Omental fat pad (tissue), 3 donors: ENCODE measurements at regions not wholly inside any gene's neighbourhood (a gene's known extent, or its start where the extent isn't known, plus 50 kb on each side); places are given as distances from the start of the nearest gene placed in this dataset.

Experiments
- ATAC-seq: fragments of 150-250 bp; one replicate; pipeline ENCODE4 v1.9.1; 2016; ENCODE audit warnings: mild to moderate bottlenecking, moderate library complexity; ENCODE audit not compliant: low FRiP score
- DNase-seq: peaks from one replicate; pipeline ENCODE4 v3.0.0-alpha.2; 2019; ENCODE audit warnings: low spot score
- TF ChIP-seq, protein P1 (sequence below), 3 donors: fragments of 450-650 bp; IDR thresholded peaks; one replicate each; pipeline ENCODE4 v1.5.1; 2016 to 2017; ENCODE audit warnings: antibody characterized with exemption in 3 of 3, mild to moderate bottlenecking in 3 of 3, moderate library complexity in 2 of 3

DNA sequence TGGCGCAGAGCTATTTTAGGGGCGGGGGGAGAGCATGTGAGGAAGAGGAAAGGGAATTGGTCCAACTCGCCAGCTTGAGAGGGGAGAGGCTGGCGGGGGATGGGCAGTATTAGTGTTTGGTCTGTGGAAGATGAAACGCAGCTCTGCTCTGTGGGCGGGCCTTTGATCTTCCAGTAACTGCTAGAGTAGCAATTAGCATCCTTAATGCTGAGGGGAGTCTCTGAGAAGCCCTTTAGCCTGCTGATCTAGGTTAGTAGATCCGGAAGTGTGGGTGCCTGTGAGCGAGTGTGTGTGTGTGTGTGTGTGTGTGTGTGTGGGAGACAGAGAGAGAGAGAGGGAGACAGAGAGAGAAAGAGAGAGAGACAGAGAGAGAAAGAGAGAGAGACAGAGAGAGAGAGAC is 117.2 kb upstream of the BACH2 start:
- TF ChIP-seq, protein P1, sequence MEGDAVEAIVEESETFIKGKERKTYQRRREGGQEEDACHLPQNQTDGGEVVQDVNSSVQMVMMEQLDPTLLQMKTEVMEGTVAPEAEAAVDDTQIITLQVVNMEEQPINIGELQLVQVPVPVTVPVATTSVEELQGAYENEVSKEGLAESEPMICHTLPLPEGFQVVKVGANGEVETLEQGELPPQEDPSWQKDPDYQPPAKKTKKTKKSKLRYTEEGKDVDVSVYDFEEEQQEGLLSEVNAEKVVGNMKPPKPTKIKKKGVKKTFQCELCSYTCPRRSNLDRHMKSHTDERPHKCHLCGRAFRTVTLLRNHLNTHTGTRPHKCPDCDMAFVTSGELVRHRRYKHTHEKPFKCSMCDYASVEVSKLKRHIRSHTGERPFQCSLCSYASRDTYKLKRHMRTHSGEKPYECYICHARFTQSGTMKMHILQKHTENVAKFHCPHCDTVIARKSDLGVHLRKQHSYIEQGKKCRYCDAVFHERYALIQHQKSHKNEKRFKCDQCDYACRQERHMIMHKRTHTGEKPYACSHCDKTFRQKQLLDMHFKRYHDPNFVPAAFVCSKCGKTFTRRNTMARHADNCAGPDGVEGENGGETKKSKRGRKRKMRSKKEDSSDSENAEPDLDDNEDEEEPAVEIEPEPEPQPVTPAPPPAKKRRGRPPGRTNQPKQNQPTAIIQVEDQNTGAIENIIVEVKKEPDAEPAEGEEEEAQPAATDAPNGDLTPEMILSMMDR (IDR thresholded peaks at IDR 0.05): no peak
- peak; percentile 63 for ATAC-seq
- DNase-seq: no peak

DNA sequence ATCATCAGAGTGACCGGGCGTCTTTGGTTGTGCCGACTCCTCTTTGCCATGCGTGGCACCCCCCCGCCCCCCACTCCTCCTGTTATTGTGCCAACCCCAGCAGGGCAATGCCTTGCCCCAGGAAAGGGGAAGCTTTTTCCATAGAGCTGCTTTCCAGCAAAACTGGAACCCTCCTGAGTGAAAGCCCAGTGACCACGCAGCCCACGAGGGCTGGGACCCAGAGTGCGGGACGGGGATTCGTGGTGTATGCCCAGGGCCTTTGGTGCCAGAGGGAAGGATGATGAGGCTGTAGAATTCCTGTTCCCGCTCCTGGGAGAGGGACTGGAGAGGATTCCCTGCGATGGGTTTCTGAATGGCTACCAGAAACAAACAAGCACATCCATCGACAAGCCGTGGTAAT is 116.8 kb upstream of the BACH2 start:
- TF ChIP-seq, protein P1 (IDR thresholded peaks at IDR 0.05): no peak
- ATAC-seq (no peak), DNase-seq (no peak)

DNA sequence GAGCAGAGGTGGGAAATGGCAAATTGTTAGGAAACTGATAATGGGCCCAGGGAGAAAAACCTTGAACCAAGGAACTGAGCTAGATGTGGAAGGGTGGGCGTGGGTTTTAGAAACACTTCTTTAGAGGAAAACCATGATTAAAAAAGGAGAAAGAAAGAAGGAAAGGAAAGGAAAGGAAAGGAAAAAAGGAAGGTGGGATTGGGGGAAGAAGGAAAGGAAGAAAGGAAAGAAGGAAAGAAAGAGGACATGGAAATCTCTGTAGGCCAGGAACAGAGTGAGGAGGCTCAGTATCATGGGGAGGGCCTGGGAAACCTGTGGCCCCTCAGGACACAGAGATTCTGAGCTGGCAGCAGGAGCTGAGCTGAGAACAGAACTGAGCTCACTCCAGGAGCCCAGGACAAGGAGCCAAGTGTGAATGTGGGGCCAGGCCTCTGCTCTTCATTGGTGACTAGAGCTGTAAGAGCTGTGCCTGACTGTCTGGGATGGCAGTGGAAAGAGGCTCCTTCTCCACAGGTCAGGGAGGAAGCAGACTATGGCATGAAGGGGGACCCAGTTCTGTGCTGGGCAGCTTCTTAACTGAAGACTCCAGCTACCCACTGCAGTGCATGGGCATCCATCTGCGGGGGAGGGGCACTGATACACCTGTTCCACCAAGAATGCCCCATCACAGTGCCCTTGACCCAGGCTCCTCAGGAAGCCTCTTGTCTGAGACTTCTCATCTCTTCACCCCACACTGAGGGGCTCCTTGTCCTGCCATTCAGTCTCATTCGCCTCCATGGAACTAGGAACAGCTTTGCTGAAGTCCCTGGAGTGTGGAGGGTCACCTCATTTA is 116.1 kb upstream of the BACH2 start:
- no peak for DNase-seq
- ATAC-seq: no peak
- TF ChIP-seq, protein P1 (IDR thresholded peaks at IDR 0.05): no peak

DNA sequence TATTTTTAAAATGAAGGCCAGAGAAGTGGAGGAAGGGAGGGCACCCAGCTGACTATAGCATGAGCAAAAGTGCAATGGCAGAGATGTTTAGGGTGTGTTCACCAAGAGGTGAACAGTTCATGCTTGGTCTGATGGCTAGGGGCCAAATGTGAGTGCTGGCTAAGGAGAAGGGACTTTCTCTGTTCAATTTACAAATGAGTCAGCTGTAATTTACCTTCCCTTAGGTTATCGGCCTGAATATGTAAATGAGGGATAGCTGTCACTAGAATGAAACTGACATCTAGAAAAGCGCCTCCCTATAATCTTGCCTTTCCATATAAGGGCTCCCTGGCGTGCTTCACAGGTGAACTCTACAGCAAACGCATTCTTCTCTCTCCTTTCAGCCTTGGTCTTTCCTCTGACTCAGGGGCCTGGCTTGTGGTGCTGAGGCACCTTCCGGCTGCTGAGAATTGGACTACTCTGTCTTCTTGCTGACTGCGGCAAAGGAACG is 114.7 kb upstream of the BACH2 start:
- ATAC-seq: no peak

DNA sequence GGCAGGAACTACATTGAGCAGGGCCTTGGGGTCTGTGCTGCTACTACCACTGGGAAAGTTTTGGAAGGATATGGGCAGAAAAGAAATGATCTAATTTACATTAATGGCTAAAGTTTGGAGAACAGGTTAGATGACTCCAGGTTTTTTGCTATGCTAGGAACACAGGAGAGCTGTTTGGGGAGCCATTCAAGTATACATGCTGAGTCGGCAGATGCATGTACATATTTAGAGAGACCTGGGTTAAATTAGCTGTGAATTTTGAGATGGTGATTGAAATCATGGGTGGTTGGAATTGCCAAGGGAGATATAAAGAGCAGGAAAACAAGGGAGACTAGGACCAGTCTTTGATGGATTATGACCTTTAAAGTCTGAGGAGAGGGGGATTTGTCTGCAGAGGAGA is 113.1 kb upstream of the BACH2 start:
- no peak for DNase-seq
- TF ChIP-seq, protein P1 (IDR thresholded peaks at IDR 0.05): no peak
- ATAC-seq: no peak

More for the DNA sequence above, 114.7 kb upstream of the BACH2 start:
- no peak for DNase-seq
- TF ChIP-seq, protein P1 (IDR thresholded peaks at IDR 0.05): no peak

DNA sequence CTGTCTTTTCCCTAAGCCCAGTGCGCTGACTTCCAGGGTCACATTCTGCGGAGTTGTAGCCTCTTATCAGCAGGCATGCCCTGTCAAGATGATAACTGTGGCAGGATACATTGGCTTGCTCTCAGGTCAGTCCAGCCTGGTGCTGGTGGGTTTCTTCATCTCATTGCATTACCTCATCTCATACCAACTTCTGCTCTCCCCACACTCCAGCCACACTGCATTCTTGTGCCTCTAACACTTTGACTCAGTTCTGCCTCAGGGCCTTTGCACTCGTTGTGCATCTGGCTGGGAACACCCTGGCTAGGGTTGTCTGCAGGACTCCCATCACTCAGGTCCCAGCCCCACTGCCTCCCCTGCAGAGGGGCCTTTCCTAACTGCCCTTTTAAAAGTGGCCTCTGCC is 110.3 kb upstream of the BACH2 start:
- ATAC-seq (no peak), DNase-seq (no peak)
- TF ChIP-seq, protein P1 (IDR thresholded peaks at IDR 0.05): no peak
